ENCODE measurements at regions not wholly inside any gene's neighbourhood (a gene's known extent, or its start where the extent isn't known, plus 50 kb on each side); places are given as distances from the start of the nearest gene placed in this dataset.

DNA sequence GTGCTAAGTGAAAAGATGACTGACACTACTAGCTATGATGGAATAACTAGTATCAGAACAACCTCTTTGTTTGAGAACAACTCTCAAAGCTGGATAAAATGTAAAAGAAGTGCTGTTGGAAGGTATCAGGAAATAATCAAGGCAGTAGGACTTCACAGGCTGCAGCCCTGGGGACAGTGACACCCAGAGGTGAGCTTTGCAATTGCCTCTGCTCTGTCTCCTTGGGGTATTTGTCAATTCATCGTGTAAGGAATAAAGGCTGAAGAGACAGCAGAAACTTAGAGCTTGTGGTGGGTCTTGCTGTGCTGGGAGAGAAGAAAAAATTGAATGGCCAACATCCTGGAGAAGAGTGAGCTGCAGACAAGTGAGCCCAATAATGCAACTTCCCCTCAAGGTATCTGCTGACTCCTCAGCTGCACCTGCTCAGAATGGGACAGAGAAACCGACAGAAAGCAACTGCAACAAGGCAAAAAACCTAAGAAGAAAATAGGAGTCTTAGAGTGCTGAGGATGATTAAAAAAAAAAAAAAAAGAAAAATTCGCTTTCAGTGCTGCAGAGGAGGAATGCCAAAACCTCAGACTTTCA, 141.1 kb downstream of the RCN1 start:
- Histone ChIP-seq H3K27me3 (replicated peaks in 1 of 2; ENCODE audit: control insufficient read depth in 2 of 2, insufficient read depth in 2 of 2, low read length in 1 of 2) (no peaks in the 10 kb centered on the region), H3K9ac (ENCODE audit: control insufficient read depth, insufficient read depth, low read length) (no peak overlapping the region), H3K4me2 (ENCODE audit: control insufficient read depth, insufficient read depth) (no peak overlapping the region), H3K4me3 (no peak overlapping the region), H3K36me3 (ENCODE audit: control insufficient read depth in 2 of 2, insufficient read depth in 2 of 2, low read length in 1 of 2) (no peaks in the 10 kb centered on the region), H3K27ac (ENCODE audit: control insufficient read depth, insufficient read depth) (no peak overlapping the region), H3K4me1 (ENCODE audit: control insufficient read depth, insufficient read depth, low read length) (no peaks in the 10 kb centered on the region), H4K20me1 (ENCODE audit: control insufficient read depth, insufficient read depth) (no peaks in the 10 kb centered on the region), H3K9me3 (replicated peaks; ENCODE audit: control insufficient read depth, insufficient read depth, low read length) (no peaks in the 10 kb centered on the region), H3K79me2 (ENCODE audit: control insufficient read depth, insufficient read depth, low read length) (no peaks in the 10 kb centered on the region), H2AFZ (ENCODE audit: control insufficient read depth, low read depth, low read length) (no peak overlapping the region)
- no TSS peak for BruUV-seq (replicated peaks)
- ATAC-seq, result peak; percentile 94
- RAD21 ChIA-PET (ENCODE audit: unreplicated experiment), result interaction anchor here (1.1 to 1.8 kb wide), 4 partner anchors 13 to 1125 kb away, joined by 4 to 6 read pairs (median 5); no protein-coding TSS in a partner anchor
- SMC1A ChIA-PET (ENCODE audit: uncharacterized antibody, unreplicated experiment), result interaction anchor here (1.0 to 1.4 kb wide), 6 partner anchors 12 to 1125 kb away, joined by 3 to 5 read pairs (median 4); no protein-coding TSS in a partner anchor
- TF ChIP-seq POLR2AphosphoS5 (IDR thresholded peaks at IDR 0.05; ENCODE audit: low read length) (no peak), ATF7 (IDR thresholded peaks at IDR 0.05; ENCODE audit: low read depth) (no peak), CEBPB (IDR thresholded peaks at IDR 0.05; ENCODE audit: borderline replicate concordance in 1 of 2, low read depth in 2 of 2, low read length in 2 of 2) (no peak), CTCF (IDR thresholded peaks at IDR 0.05 in 2 of 3, conservative IDR thresholded peaks at IDR 0.05 in 1 of 3; ENCODE audit: control insufficient read depth in 2 of 3, extremely low read depth in 1 of 3, insufficient read depth in 1 of 3, low read depth in 3 of 3, low read length in 3 of 3) (peak; percentile 66 to 88 (median 86)), BRCA1 (IDR thresholded peaks at IDR 0.05; ENCODE audit: low read depth, low read length) (no peak), CBX3 (IDR thresholded peaks at IDR 0.05; ENCODE audit: borderline replicate concordance, low read depth) (no peak), ESRRA (IDR thresholded peaks at IDR 0.05; ENCODE audit: low read length) (no peak), MYB (IDR thresholded peaks at IDR 0.05; ENCODE audit: borderline replicate concordance, low read depth, low read length) (no peak), ZNF24 (IDR thresholded peaks at IDR 0.05) (no peak), RAD21 (IDR thresholded peaks at IDR 0.05; ENCODE audit: insufficient read depth, low read depth, low read length) (peak; percentile 45), IRF4 (IDR thresholded peaks at IDR 0.05; ENCODE audit: low read depth, low read length) (no peak)
- POLR2A ChIA-PET, result interaction anchor here (0.6 kb wide), 1 partner anchor 9 kb away, joined by 4 read pairs; no protein-coding TSS in a partner anchor
- DNase-seq (ENCODE audit: low read depth, low spot score), result no peak
- WGBS (ENCODE audit: insufficient coverage, insufficient replicate concordance, low lambda C conversion rate, missing lambda C conversion rate), result 60% methylated on average over 2 of the region's 3 CpGs
- FAIRE-seq, result peak; percentile 83
- CTCF ChIA-PET, result interaction anchor here (0.6 to 1.8 kb wide), 12 partner anchors 11 to 78 kb away, joined by 3 to 15 read pairs (median 4); no protein-coding TSS in a partner anchor
- in situ Hi-C loops (cut with MboI), result no loop called here
- intact Hi-C loops (cut with micrococcal nuclease; ENCODE audit: unreplicated experiment), result no loop called here

Data from GM12878 (cell line).